Adrenal gland (tissue), 9 donors: ENCODE measurements at regions not wholly inside any gene's neighbourhood (a gene's known extent, or its start where the extent isn't known, plus 50 kb on each side); places are given as distances from the start of the nearest gene placed in this dataset.

Source experiments
- DNase-seq, 7 donors: peaks; one replicate each; pipeline ENCODE4 v3.0.0-alpha.2; 2019 to 2020
- H3K27ac ChIP-seq, 5 donors: fragments of 200-600 bp; sonication (generic) in 4 of 5; 1 replicate in 3 of 5; 2 replicates in 2 of 5; pipeline versions ENCODE4 v1.5.1 to v1.8.0; 2016 to 2020; ENCODE audit warnings: mild to moderate bottlenecking in 1 of 5
- H3K27me3 ChIP-seq: fragments of 200-600 bp; 2 replicates; pipeline ENCODE4 v1.8.0; 2021
- H3K36me3 ChIP-seq, 2 donors: fragments of 200-600 bp; replicated peaks in 1 of 2; 1 replicate in 1 of 2; 2 replicates in 1 of 2; pipeline versions ENCODE4 v1.5.1 to v1.8.0; 2018 to 2022
- H3K4me1 ChIP-seq, 2 donors: fragments of 200-600 bp; replicated peaks in 1 of 2; 1 replicate in 1 of 2; 2 replicates in 1 of 2; pipeline versions ENCODE4 v1.5.1 to v1.8.0; 2018 to 2021
- H3K4me3 ChIP-seq, 4 donors: fragments of 200-600 bp; sonication (generic) in 3 of 4; one replicate each; pipeline ENCODE4 v1.5.1; 2016 to 2018
- H3K9me3 ChIP-seq, 3 donors: fragments of 200-600 bp; sonication (generic) in 1 of 3; replicated peaks in 1 of 3; 1 replicate in 2 of 3; 2 replicates in 1 of 3; pipeline versions ENCODE4 v1.5.1 to v1.8.0; 2016 to 2021
- CTCF ChIP-seq, 6 experiments: fragments of 450-650 bp in 4 of 6; fragments of 200-600 bp in 2 of 6; sonication (generic) in 1 of 6; IDR thresholded peaks; 1 replicate in 5 of 6; 2 replicates in 1 of 6; pipeline versions ENCODE4 v1.5.1 to v1.8.0; 2016 to 2021; ENCODE audit warnings: antibody characterized with exemption in 6 of 6, mild to moderate bottlenecking in 2 of 6, moderate library complexity in 1 of 6
- POLR2A ChIP-seq, 2 donors: fragments of 450-650 bp; IDR thresholded peaks; one replicate each; pipeline ENCODE4 v1.6.1; 2017; ENCODE audit warnings: antibody characterized with exemption in 2 of 2, mild to moderate bottlenecking in 2 of 2, moderate library complexity in 1 of 2
- WGBS, 4 donors: extraction: QIAGEN DNeasy Blood & Tissue Kit in 2 of 4; methylation state at CpG; one replicate each; pipeline versions ENCODE4 v1.1.5 to v1.1.7; 2013 to 2017; 5-methylcytosine and 5-hydroxymethylcytosine counted together
- intact Hi-C, 2 donors: fragments of 100-400 bp; cut with DNase I; formaldehyde crosslinking; loops; one replicate each; pipeline versions ENCODE4 v1.14.1 to v1.15.0; 2022 to 2023
- donor health status: healthy with polysubstance abuse.
- donor health status: Bipolar disorder and iron deficiency.
- donor health status: DM: yes; HTN: yes; CAD: no.
- donor health status: DM: no; HTN: no; CAD: no.
- donor health status: DM: no; HTN: no; CAD: no.

GRCh38 chr16:9351440-9351839 is 260.0 kb downstream of the HAPSTR1 start:
- H3K36me3 ChIP-seq = no peaks in the 10 kb centered on the region
- WGBS, 4 donors = 76 to 85% (median 82%) methylated on average over 6 of the region's 6 CpGs
- no peaks in the 10 kb centered on the region for H3K27me3 ChIP-seq
- TF ChIP-seq CTCF (IDR thresholded peaks at IDR 0.05) = no peak
- TF ChIP-seq POLR2A (IDR thresholded peaks at IDR 0.05) = no peak
- peak in 1 of 7 donors; percentile 36 for DNase-seq
- H3K4me3 ChIP-seq = no peak overlapping the region
- no peak overlapping the region for H3K27ac ChIP-seq
- no peaks in the 10 kb centered on the region for H3K9me3 ChIP-seq
- peaks cover 0 to 6% of the 10 kb centered on the region in 2 donors for H3K4me1 ChIP-seq
- intact Hi-C loops = no loop called here

- intact Hi-C loops = no loop called here
- Histone ChIP-seq H3K9me3 (no peaks in the 10 kb centered on the region), H3K27ac (no peak overlapping the region), H3K27me3 (no peaks in the 10 kb centered on the region), H3K4me3 (no peak overlapping the region), H3K4me1 (peaks cover 0 to 6% of the 10 kb centered on the region in 2 donors), H3K36me3 (no peaks in the 10 kb centered on the region)
- DNase-seq = no peak
- WGBS, 4 donors = 83 to 100% (median 89%) methylated on average over 1 of the region's 1 CpG
- TF ChIP-seq POLR2A (IDR thresholded peaks at IDR 0.05) (no peak), CTCF (IDR thresholded peaks at IDR 0.05) (no peak)
Measured at GRCh38 chr16:9351841-9352434, 260.5 kb downstream of the HAPSTR1 start.

GRCh38 chr16:9357829-9358228 is 266.4 kb downstream of the HAPSTR1 start:
- Histone ChIP-seq H3K4me3 (no peak overlapping the region), H3K27me3 (no peaks in the 10 kb centered on the region), H3K36me3 (no peaks in the 10 kb centered on the region), H3K9me3 (no peaks in the 10 kb centered on the region), H3K4me1 (peaks cover 0 to 6% of the 10 kb centered on the region in 2 donors), H3K27ac (no peak overlapping the region)
- TF ChIP-seq CTCF (IDR thresholded peaks at IDR 0.05) = no peak
- TF ChIP-seq POLR2A (IDR thresholded peaks at IDR 0.05) = no peak
- intact Hi-C loops = no loop called here
- 77 to 89% (median 80%) methylated on average over 2 of the region's 2 CpGs for WGBS, 4 donors
- DNase-seq = no peak

- Histone ChIP-seq H3K27ac (no peak overlapping the region), H3K27me3 (no peaks in the 10 kb centered on the region), H3K36me3 (no peaks in the 10 kb centered on the region), H3K4me1 (peaks cover 7 to 13% of the 10 kb centered on the region in 2 donors), H3K4me3 (no peak overlapping the region), H3K9me3 (no peaks in the 10 kb centered on the region)
- no peak for DNase-seq
- intact Hi-C loops = no loop called here
- TF ChIP-seq CTCF (IDR thresholded peaks at IDR 0.05) (no peak), POLR2A (IDR thresholded peaks at IDR 0.05) (no peak)
- WGBS, 4 donors = 87 to 91% (median 89%) methylated on average over 7 of the region's 7 CpGs
Measured at GRCh38 chr16:9360075-9360474, 268.6 kb downstream of the HAPSTR1 start.
